HCT116 (cell line): ENCODE measurements at regions not wholly inside any gene's neighbourhood (a gene's known extent, or its start where the extent isn't known, plus 50 kb on each side); places are given as distances from the start of the nearest gene placed in this dataset.
A peak's percentile ranks its signal among the peaks of the same experiment; 100 is the strongest.

Experiments
- ATAC-seq: fragments of 200-7000 bp; cut with Tn5 transposase; 2 replicates; pipeline ENCODE4 v1.9.1; 2020; ENCODE audit warnings: mild to moderate bottlenecking, moderate library complexity
- BruUV-seq: library from RNA; stranded (reverse); fragments of 400-500 nt; replicated peaks from 2 replicates; lab custom pipeline; 2021; lab: Mats Ljungman, UMichigan
- CTCF ChIA-PET: fragments of 300-600 bp; sonication (Branson Sonifier 250); formaldehyde crosslinking; loops from one replicate; lab custom pipeline; 2021; ENCODE audit warnings: antibody characterized with exemption; lab: Charles Lee
- POLR2A ChIA-PET: fragments of 300-600, 350-600 bp; sonication (Branson Sonifier 250); formaldehyde crosslinking; loops from one replicate; lab custom pipeline; 2021; ENCODE audit warnings: antibody characterized with exemption; lab: Charles Lee
- RAD21 ChIA-PET, 2 experiments: fragments of 300-600 bp; sonication (Branson Sonifier 250); formaldehyde crosslinking; loops; one replicate each; lab custom pipeline; 2023; ENCODE audit warnings: low total read pairs in 2 of 2; ENCODE audit not compliant: uncharacterized antibody in 2 of 2, unreplicated experiment in 2 of 2, low non-redundant PET in 1 of 2; lab: Charles Lee
- DNase-seq: peaks from one replicate; pipeline ENCODE4 v3.0.0-alpha.2; 2010; ENCODE audit warnings: low read depth, low spot score
- H2AFZ ChIP-seq: fragments of 200-600 bp; shearing (Covaris generic), sonication (generic); 2 replicates; pipeline ENCODE4 v1.6.1; 2017; ENCODE audit warnings: low read depth, mixed run types, mixed read lengths, antibody characterized with exemption, low read length; ENCODE audit not compliant: poor library complexity, severe bottlenecking
- H3K27ac ChIP-seq: 2 replicates; pipeline ENCODE4 v1.5.1; 2012; ENCODE audit warnings: low read depth, low read length
- H3K27me3 ChIP-seq: fragments of 200-600 bp; sonication (generic); 2 replicates; pipeline ENCODE4 v1.6.1; 2016; ENCODE audit warnings: mixed run types, low read length, mixed read lengths; ENCODE audit not compliant: insufficient read depth
- H3K36me3 ChIP-seq, 2 experiments: fragments of 200-500 bp in 1 of 2; fragments of 200-600 bp in 1 of 2; sonication (Bioruptor generic) in 1 of 2; sonication (generic) in 1 of 2; 2 replicates each; pipeline versions ENCODE4 v1.5.1 to v1.6.1; 2014 to 2016; ENCODE audit warnings: low read length in 2 of 2, inconsistent platforms in 1 of 2, mixed read lengths in 1 of 2, mixed run types in 1 of 2; ENCODE audit not compliant: insufficient read depth in 2 of 2, control insufficient read depth in 1 of 2
- H3K4me1 ChIP-seq, 2 experiments: fragments of 200-600 bp in 1 of 2; sonication (generic) in 1 of 2; 2 replicates each; pipeline versions ENCODE4 v1.5.1 to v1.6.1; 2012 to 2017; ENCODE audit warnings: low read length in 2 of 2, inconsistent platforms in 1 of 2, mild to moderate bottlenecking in 1 of 2, mixed read lengths in 1 of 2, mixed run types in 1 of 2, moderate library complexity in 1 of 2; ENCODE audit not compliant: insufficient read depth in 2 of 2, control insufficient read depth in 1 of 2
- H3K4me2 ChIP-seq: fragments of 200-600 bp; sonication (generic); 2 replicates; pipeline ENCODE4 v1.6.1; 2017; ENCODE audit warnings: mixed run types, low read length, mixed read lengths
- H3K4me3 ChIP-seq, 2 experiments: fragments of 200-600 bp in 1 of 2; sonication (generic) in 1 of 2; replicated peaks in 1 of 2; 2 replicates each; pipeline ENCODE4 v1.5.1; 2011 to 2016; ENCODE audit warnings: low read length in 2 of 2, control low read depth in 1 of 2, low read depth in 1 of 2, mild to moderate bottlenecking in 1 of 2, mixed read lengths in 1 of 2, mixed run types in 1 of 2
- H3K79me2 ChIP-seq: fragments of 200-600 bp; sonication (generic); 2 replicates; pipeline ENCODE4 v1.6.1; 2017; ENCODE audit warnings: mild to moderate bottlenecking, mixed run types, low read length, moderate library complexity, mixed read lengths; ENCODE audit not compliant: insufficient read depth
- H3K9ac ChIP-seq: fragments of 200-600 bp; sonication (generic); 2 replicates; pipeline ENCODE4 v1.6.1; 2016; ENCODE audit warnings: low read length, mixed read lengths
- H3K9me2 ChIP-seq: fragments of 200-600 bp; sonication (generic), shearing (Covaris generic); 2 replicates; pipeline ENCODE4 v1.6.1; 2017; ENCODE audit warnings: mixed run types, mild to moderate bottlenecking, moderate library complexity; ENCODE audit not compliant: insufficient read depth
- H3K9me3 ChIP-seq, 2 experiments: fragments of 200-500 bp in 1 of 2; fragments of 200-600 bp in 1 of 2; sonication (Bioruptor generic) in 1 of 2; sonication (generic) in 1 of 2; 2 replicates each; pipeline ENCODE4 v1.6.1; 2014 to 2017; ENCODE audit warnings: low read length in 2 of 2, mixed read lengths in 2 of 2, inconsistent platforms in 1 of 2, low read depth in 1 of 2, mild to moderate bottlenecking in 1 of 2, mixed run types in 1 of 2, moderate library complexity in 1 of 2; ENCODE audit not compliant: control insufficient read depth in 1 of 2, insufficient read depth in 1 of 2
- H4K20me1 ChIP-seq: fragments of 200-600 bp; sonication (generic), shearing (Covaris generic); 2 replicates; pipeline ENCODE4 v1.6.1; 2017; ENCODE audit warnings: mixed run types, mild to moderate bottlenecking, moderate library complexity; ENCODE audit not compliant: insufficient read depth
- CBX3 ChIP-seq: IDR thresholded peaks from 2 replicates; pipeline ENCODE4 v1.6.1; 2012; ENCODE audit warnings: low read depth
- CEBPB ChIP-seq: IDR thresholded peaks from 2 replicates; pipeline ENCODE4 v1.6.1; 2012; ENCODE audit warnings: low read depth
- CTCF ChIP-seq, 3 experiments: fragments of 200-600 bp in 1 of 3; sonication (generic) in 1 of 3; IDR thresholded peaks in 2 of 3; conservative IDR thresholded peaks in 1 of 3; 2 replicates each; pipeline ENCODE4 v1.5.1; 2012 to 2017; ENCODE audit warnings: low read depth in 2 of 3, low read length in 2 of 3, antibody characterized with exemption in 1 of 3, borderline replicate concordance in 1 of 3, control low read depth in 1 of 3, mild to moderate bottlenecking in 1 of 3, mixed read lengths in 1 of 3, mixed run types in 1 of 3, moderate library complexity in 1 of 3; ENCODE audit not compliant: insufficient read depth in 1 of 3
- REST ChIP-seq: IDR thresholded peaks from 2 replicates; pipeline ENCODE4 v1.6.1; 2012; ENCODE audit warnings: low read depth
- intact Hi-C: fragments of 100-400 bp; cut with micrococcal nuclease; formaldehyde crosslinking; loops from 2 replicates; pipeline ENCODE4 v1.10.0; 2022

- Histone ChIP-seq H3K9me3 (no peaks in the 10 kb centered on the region; a peak in 1 of 4 replicates), H3K27ac (no peak overlapping the region), H3K9ac (no peak overlapping the region), H3K4me1 (no peaks in the 10 kb centered on the region), H3K79me2 (no peaks in the 10 kb centered on the region), H4K20me1 (no peaks in the 10 kb centered on the region), H3K4me3 (no peak overlapping the region), H2AFZ (no peak overlapping the region), H3K36me3 (no peaks in the 10 kb centered on the region), H3K9me2 (no peaks in the 10 kb centered on the region), H3K27me3 (no peaks in the 10 kb centered on the region), H3K4me2 (no peak overlapping the region)
- ATAC-seq: no peak
- intact Hi-C loops: no loop called here
- BruUV-seq: no TSS peak
- TF ChIP-seq REST (no peak), CBX3 (no peak), CTCF (IDR thresholded peaks at IDR 0.05 in 2 of 3, conservative IDR thresholded peaks at IDR 0.05 in 1 of 3; ENCODE audit: borderline replicate concordance in 1 of 3, insufficient read depth in 1 of 3, low read depth in 2 of 3, low read length in 2 of 3) (no peak), CEBPB (peak; percentile 67)
- ChIA-PET RAD21 (no interaction called here), POLR2A (no interaction called here), CTCF (no interaction called here)
- DNase-seq: no peak
Observed at GRCh38 chr22:27194096-27194748, 536.8 kb downstream of the MIAT start.
